NCI-H460 (cell line): ENCODE measurements at regions not wholly inside any gene's neighbourhood (a gene's known extent, or its start where the extent isn't known, plus 50 kb on each side); places are given as distances from the start of the nearest gene placed in this dataset.
A peak's percentile ranks its signal among the peaks of the same experiment; 100 is the strongest.

Experiments
- DNase-seq: peaks from one replicate; pipeline ENCODE4 v3.0.0-alpha.2; 2016; ENCODE audit warnings: low read depth; ENCODE audit errors: extremely low read depth

- DNase-seq, result no peak
These were observed 159.0 kb downstream of the TRMT11 start for GRCh38 chr6:126145351-126145750.

DNA sequence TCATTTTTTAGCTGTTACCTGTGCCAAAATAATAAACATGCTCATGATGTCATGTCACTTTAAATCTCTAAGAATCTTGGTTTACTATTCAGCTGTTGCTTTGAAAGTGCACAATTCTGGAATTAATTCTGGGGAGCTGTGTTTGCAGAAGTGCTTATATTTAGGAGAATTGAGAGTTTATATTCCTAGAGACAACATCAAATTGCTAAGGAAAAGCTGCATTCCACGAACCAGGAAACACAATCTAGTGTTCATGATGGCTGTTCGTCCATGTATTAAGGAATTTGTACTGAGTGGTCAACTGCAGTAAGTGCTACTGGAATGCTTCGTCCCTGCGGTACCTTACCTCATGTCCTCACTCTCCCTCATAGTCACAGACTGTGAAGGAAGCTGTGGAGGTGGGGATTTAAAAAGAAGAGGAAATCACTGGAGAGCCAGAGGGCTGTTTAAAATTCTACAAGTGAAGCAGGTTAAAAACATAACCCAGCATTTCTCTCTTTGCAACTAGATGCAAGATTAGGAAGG, 161.0 kb downstream of the TRMT11 start:
- no peak for DNase-seq

GRCh38 chr6:126148853-126149252, 162.5 kb downstream of the TRMT11 start:
- no peak for DNase-seq

- no peak for DNase-seq
These were observed 166.0 kb downstream of the TRMT11 start for GRCh38 chr6:126152372-126152745.

- no peak for DNase-seq
These were observed 167.3 kb downstream of the TRMT11 start for GRCh38 chr6:126153661-126154060.

DNA sequence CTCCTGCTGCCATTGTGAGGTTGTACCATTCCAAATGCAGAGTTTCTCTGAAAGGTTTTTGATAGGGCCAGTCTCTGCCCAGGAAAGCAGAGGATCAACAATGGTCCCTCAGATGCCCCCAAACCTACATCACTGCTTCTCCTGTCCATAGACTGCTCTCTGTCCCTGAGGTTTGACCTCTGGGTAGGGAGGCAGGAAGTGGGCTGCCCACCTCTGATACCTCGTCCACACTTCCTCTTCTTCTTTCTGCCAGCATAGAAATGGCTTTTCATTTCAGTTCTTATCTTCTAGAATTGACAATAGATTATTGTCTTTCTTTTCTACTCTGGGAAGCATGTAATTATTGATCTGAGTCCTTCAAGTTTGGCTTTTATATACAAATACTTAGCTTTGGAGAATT, 170.6 kb downstream of the TRMT11 start:
- no peak for DNase-seq

GRCh38 chr6:126167726-126168125, 172.2 kb upstream of the CENPW start:
- DNase-seq, result no peak

- DNase-seq, result no peak
These were observed 169.5 kb upstream of the CENPW start for GRCh38 chr6:126170433-126170832.

- DNase-seq, result peak; percentile 22
These were observed 168.9 kb upstream of the CENPW start for GRCh38 chr6:126170978-126171382.

DNA sequence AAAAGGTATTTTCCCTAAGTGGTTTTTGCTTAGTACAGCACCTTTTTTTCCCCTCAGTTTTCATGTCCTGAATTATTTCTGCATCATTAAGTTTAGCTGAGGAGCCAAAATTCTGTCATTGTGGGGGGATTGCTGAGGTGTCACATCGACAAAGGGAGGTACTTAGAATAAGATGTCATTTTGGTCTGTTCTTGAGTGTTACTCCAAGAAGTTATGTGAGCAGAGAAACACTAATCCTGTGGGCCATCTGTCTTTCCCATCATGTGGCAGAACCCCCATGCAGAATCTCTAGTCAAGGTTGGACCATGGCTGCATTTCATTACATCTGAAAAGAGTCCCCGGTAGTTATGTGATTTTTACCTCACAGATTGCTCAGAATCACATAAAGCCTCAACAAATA, 167.8 kb upstream of the CENPW start:
- DNase-seq, result no peak

- DNase-seq, result no peak
These were observed 166.7 kb upstream of the CENPW start for GRCh38 chr6:126173265-126173664.

GRCh38 chr6:126174697-126175096, 165.2 kb upstream of the CENPW start:
- no peak for DNase-seq

DNA sequence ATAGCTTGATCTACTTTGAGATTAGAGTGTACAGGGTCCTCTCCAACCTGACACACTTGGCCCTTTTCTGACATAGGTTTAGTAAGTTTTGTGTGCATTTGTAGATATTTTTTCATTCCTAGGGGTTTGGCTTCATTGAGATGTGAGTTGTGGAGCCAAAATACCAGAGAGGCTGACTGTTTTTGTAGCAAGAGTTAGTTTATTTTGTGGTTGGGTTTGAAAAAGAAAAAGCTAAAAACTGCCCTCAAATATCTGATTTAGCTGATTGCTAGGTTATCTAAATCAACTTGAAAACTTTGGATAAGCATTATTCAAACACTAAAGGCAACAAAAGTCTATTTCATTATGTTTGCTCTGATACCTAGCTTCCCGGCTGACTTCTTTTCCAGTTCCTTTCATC, 164.7 kb upstream of the CENPW start:
- no peak for DNase-seq

DNA sequence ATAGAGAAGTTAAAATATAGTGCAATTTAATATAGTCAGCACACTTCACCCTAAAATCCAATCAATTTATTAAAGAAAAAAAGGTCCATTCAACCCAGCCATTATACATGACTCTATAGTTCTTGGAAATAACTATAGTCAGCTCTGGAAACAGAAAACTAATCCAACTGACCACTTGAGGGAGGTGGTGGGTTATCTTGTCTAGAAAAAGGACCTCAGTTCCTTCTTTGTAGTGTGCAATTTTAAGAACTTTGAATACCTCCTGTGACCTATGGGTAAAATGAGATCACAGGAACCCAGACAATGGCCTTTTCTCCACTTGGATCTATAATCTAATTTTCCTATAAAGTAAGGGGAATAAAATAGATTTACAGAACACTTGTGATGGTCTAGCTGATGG, 163.6 kb upstream of the CENPW start:
- DNase-seq, result peak; percentile 2

DNA sequence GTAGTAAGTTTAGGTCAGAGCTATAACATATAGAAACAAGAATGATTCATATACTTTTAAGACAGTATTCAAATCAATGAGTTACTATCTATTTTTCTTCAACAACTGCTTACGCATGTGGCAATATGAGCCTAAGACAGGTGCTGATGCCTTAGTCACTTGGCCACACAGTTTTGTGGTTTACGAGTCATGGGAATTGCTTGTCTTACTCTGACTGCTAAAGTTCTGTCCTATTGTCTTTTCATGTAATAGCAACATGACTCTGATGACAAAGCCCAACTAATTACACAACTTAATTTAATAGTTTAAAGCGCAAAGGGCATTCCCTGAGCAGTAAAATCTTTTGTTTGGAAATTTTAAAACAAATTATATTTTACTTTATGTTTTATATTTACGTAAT, 159.3 kb upstream of the CENPW start:
- DNase-seq, result peak; percentile 17

DNA sequence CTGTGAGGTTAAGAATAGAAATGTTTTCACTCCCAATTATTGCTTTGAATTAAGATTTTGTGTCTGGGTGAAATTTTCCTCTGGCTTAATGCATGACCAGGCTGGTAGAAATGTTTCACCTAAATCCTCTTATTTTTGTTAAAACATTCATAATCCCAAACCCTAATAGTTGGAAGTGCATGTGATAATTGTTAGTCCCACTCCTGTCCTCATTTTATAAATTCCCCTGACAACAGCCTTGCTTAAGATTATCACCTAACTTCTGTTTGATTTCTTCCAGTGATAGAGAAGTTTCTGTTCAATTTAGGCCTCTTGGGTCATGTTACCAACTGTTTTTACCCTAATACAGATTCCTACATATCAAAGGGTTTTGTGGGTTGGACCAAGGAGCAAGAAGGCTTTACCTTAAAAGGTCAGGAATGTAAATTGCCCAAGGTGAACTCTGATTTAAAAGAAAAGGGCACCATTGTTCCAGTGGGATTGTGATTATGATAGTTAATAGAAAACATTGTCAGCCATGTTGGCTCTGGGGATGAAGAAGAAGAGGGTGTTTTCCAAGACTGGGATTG, 158.7 kb upstream of the CENPW start:
- no peak for DNase-seq

DNA sequence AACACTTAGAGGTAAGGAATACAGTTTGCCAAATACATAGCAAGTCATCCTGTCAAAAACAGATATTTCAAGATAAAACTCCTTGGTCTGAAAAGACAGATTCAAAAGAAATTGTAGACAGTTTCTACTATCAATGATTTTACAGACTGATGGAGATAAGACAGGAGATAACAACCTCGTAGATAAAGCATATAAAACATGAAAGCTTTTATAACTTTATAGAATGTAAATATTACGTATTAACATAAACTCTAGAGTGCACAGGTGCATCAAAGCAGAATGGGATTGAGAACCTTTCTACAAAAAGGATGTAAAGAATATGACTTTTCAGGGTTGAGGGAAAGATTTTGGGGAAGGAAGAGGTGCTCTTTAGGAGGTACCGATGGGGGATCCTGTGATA, 158.0 kb upstream of the CENPW start:
- no peak for DNase-seq

DNA sequence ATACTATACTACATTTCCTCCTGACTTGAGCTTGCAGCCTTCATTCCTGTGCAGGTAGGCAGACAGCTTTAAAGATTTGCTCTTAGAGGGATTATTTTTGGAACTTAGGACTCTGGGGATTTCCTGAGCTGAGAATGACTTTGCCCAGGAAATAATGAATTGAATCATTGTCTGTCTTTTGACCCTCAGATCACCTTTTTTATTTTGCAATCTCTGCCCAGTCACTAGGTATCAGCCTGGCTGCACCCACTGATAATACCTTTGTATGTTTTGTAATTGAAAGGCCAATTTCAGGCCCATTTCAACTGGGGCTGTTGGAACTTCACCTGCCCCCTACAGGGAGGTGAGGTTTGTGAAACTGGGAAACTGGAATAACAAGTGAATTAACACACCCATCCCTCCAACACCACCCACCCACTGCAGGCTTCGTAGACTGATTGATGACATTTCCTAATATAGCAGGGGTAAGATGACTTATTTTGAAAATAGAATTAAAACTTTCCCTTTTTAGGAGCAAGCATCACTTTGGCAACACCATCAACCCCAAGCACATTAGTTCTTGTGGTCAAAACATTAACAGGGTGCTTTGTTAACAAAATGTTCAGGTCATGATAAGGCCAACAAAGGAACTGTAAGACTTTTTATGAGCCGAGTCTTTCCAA, 157.1 kb upstream of the CENPW start:
- no peak for DNase-seq

DNA sequence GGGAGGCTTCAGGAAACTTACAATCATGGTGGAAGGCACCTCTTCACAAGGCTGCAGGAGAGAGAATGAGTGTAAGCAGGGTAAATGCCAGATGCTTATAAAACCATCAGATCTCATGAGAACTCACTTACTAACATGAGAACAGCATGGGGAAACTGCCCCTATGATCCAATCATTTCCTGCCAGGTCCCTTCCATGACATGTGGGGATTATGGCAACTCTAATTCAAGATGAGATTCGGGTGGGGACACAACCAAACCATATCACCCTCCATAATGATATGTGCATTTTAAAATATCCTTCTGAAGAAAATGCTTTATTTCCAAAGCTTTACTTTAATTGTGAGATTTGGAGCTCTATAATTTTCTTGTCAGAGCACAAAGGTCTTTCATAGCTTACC, 154.1 kb upstream of the CENPW start:
- DNase-seq, result no peak

GRCh38 chr6:126188279-126188909, 151.5 kb upstream of the CENPW start:
- no peak for DNase-seq

DNA sequence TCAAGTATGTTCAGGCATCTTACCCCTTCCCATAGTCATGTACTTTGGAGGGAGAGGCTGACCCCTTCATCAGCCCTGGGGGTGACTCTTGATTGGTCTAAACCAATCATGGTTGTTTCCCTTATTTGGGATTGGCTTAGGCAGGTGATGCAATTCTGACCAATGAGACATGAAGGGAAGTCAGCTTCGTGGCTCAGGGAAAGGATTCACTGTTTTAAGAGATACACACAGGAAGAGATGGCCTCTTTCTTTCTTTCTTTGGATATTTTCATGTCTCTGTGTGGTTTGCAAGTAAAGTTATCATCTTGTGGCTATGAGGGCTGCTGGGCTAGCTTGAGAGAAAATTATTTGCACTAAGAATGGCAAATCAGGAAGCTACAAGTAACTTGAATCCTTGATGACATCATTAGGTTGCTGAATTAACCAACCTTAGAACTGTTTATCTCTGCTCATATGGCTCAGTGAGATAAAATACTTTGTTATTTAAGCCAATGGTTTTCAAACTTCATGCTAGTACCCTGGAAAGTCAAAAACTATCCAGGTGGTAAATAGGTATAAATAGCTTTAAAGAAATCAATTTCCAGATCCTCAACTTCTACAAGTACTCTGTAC, 144.2 kb upstream of the CENPW start:
- DNase-seq, result no peak

DNA sequence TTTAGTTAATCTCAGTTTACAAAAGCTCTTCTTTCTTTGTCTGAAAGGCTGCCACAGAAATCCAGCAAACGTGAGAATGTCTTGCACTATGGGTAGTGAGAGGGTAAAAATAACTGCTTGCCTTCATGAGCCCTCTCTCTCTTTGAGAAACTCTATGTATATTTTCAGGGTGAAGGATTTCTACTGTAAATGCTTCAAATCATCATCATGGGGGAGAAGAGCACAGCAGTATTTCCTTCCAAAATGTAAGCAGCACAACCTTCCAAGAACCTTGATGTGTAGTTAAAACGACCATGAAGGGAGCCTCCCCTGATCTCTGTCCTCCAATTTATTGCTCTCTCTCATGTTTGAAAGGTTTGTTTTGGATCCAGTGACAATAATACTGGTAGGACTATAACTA, 141.3 kb upstream of the CENPW start:
- DNase-seq, result no peak
